H1 (cell line): ENCODE measurements at regions not wholly inside any gene's neighbourhood (a gene's known extent, or its start where the extent isn't known, plus 50 kb on each side); places are given as distances from the start of the nearest gene placed in this dataset.

ENCODE experiments used
- CTCF ChIA-PET: fragments of 300-600 bp; sonication (Branson Sonifier 250); formaldehyde crosslinking; loops from one replicate; lab custom pipeline; 2021; ENCODE audit not compliant: partially characterized antibody; lab: Charles Lee
- POLR2A ChIA-PET: fragments of 300-600 bp; sonication (Branson Sonifier 250); formaldehyde crosslinking; loops from one replicate; lab custom pipeline; 2021; ENCODE audit warnings: inconsistent platforms; ENCODE audit not compliant: partially characterized antibody; lab: Charles Lee
- DNase-seq, 2 experiments: peaks; one replicate each; pipeline versions ENCODE4 v3.0.0 to v3.0.0-alpha.2; 2010 to 2022; ENCODE audit warnings: low spot score in 2 of 2, low read depth in 1 of 2, mixed read lengths in 1 of 2
- FAIRE-seq: peaks from 2 replicates; lab custom pipeline; 2011; peaks lifted over from hg19 to GRCh38; lab: Jason Lieb, UNC
- H2AFZ ChIP-seq: 2 replicates; pipeline ENCODE4 v1.8.1; 2012; ENCODE audit warnings: low read length, inconsistent platforms
- H2AK5ac ChIP-seq: 2 replicates; pipeline ENCODE4 v1.6.1; 2013; ENCODE audit warnings: low read depth, low read length
- H2BK120ac ChIP-seq: replicated peaks from 2 replicates; pipeline ENCODE3; 2013; ENCODE audit warnings: low read depth, low read length, inconsistent platforms
- H2BK12ac ChIP-seq: 2 replicates; pipeline ENCODE4 v1.6.1; 2013; ENCODE audit warnings: low read depth, low read length
- H2BK15ac ChIP-seq: 2 replicates; pipeline ENCODE4 v1.6.1; 2013; ENCODE audit warnings: low read length
- H2BK20ac ChIP-seq: 2 replicates; pipeline ENCODE4 v1.6.1; 2013; ENCODE audit warnings: low read length
- H2BK5ac ChIP-seq: 2 replicates; pipeline ENCODE4 v1.6.1; 2013; ENCODE audit warnings: low read depth, low read length
- H3K14ac ChIP-seq: 2 replicates; pipeline ENCODE4 v1.6.1; 2013; ENCODE audit warnings: inconsistent platforms; ENCODE audit not compliant: insufficient read length
- H3K18ac ChIP-seq: 2 replicates; pipeline ENCODE4 v1.6.1; 2013; ENCODE audit warnings: low read length; ENCODE audit errors: extremely low read depth
- H3K23ac ChIP-seq: 2 replicates; pipeline ENCODE4 v1.6.1; 2013; ENCODE audit warnings: inconsistent platforms; ENCODE audit not compliant: insufficient read length
- H3K23me2 ChIP-seq: 2 replicates; pipeline ENCODE4 v1.6.1; 2013; ENCODE audit warnings: low read depth, low read length
- H3K27ac ChIP-seq: 2 replicates; pipeline ENCODE4 v1.6.1; 2011; ENCODE audit warnings: low read depth, low read length, inconsistent platforms
- H3K27me3 ChIP-seq, 4 experiments: replicated peaks in 1 of 4; 1 replicate in 1 of 4; 2 replicates in 3 of 4; pipeline versions ENCODE4 v1.6.1 to v1.8.1; 2011 to 2013; ENCODE audit warnings: low read length in 3 of 4, mild to moderate bottlenecking in 3 of 4, inconsistent platforms in 2 of 4, mixed read lengths in 2 of 4, moderate library complexity in 1 of 4; ENCODE audit not compliant: control insufficient read depth in 3 of 4, insufficient read depth in 3 of 4; ENCODE audit errors: extremely low read depth in 1 of 4
- H3K36me3 ChIP-seq, 4 experiments: 2 replicates each; pipeline versions ENCODE4 v1.6.1 to v1.8.1; 2011 to 2013; ENCODE audit warnings: mild to moderate bottlenecking in 4 of 4, low read length in 3 of 4, moderate library complexity in 2 of 4, control low read depth in 1 of 4, inconsistent platforms in 1 of 4; ENCODE audit not compliant: insufficient read depth in 4 of 4, control insufficient read depth in 2 of 4
- H3K4ac ChIP-seq: replicated peaks from 2 replicates; pipeline ENCODE3; 2013; ENCODE audit warnings: low read length, low read depth, mixed read lengths, inconsistent platforms; ENCODE audit not compliant: insufficient read length
- H3K4me1 ChIP-seq, 4 experiments: replicated peaks in 1 of 4; 1 replicate in 1 of 4; 2 replicates in 3 of 4; pipeline versions ENCODE4 v1.6.1 to v1.8.1; 2011 to 2013; ENCODE audit warnings: low read length in 3 of 4, inconsistent platforms in 2 of 4, mixed read lengths in 1 of 4; ENCODE audit not compliant: insufficient read depth in 4 of 4, control insufficient read depth in 3 of 4
- H3K4me2 ChIP-seq, 2 experiments: 2 replicates each; pipeline versions ENCODE4 v1.6.1 to v1.8.1; 2011 to 2013; ENCODE audit warnings: low read depth in 2 of 2, low read length in 2 of 2, control low read depth in 1 of 2, inconsistent platforms in 1 of 2, mild to moderate bottlenecking in 1 of 2; ENCODE audit not compliant: insufficient read depth in 1 of 2
- H3K4me3 ChIP-seq, 4 experiments: fragments of 200-600, 300-600 bp in 1 of 4; sonication (generic), shearing (Covaris generic), sonication (Bioruptor Twin) in 1 of 4; 2 replicates each; pipeline versions ENCODE4 v1.5.1 to v1.8.1; 2011 to 2016; ENCODE audit warnings: low read length in 4 of 4, low read depth in 3 of 4, control low read depth in 2 of 4, inconsistent platforms in 2 of 4, mild to moderate bottlenecking in 2 of 4, mixed read lengths in 1 of 4, moderate library complexity in 1 of 4; ENCODE audit not compliant: insufficient read depth in 2 of 4; ENCODE audit errors: extremely low read depth in 1 of 4
- H3K56ac ChIP-seq: replicated peaks from 2 replicates; pipeline ENCODE3; 2013; ENCODE audit warnings: low read depth, mild to moderate bottlenecking, mixed read lengths, low read length, inconsistent platforms; ENCODE audit not compliant: insufficient read length
- H3K79me1 ChIP-seq: 2 replicates; pipeline ENCODE4 v1.6.1; 2013; ENCODE audit warnings: low read depth, low read length, control low read depth
- H3K79me2 ChIP-seq, 2 experiments: 2 replicates each; pipeline versions ENCODE4 v1.6.1 to v1.8.1; 2012 to 2013; ENCODE audit warnings: low read length in 2 of 2, mild to moderate bottlenecking in 2 of 2, inconsistent platforms in 1 of 2; ENCODE audit not compliant: insufficient read depth in 2 of 2, control insufficient read depth in 1 of 2
- H3K9ac ChIP-seq, 4 experiments: replicated peaks in 1 of 4; 1 replicate in 1 of 4; 2 replicates in 3 of 4; pipeline versions ENCODE4 v1.6.1 to v1.8.1; 2011 to 2013; ENCODE audit warnings: low read depth in 3 of 4, low read length in 3 of 4, control low read depth in 2 of 4, mild to moderate bottlenecking in 2 of 4, moderate library complexity in 2 of 4, inconsistent platforms in 1 of 4; ENCODE audit errors: extremely low read depth in 1 of 4
- H3K9me3 ChIP-seq, 2 experiments: 2 replicates each; pipeline versions ENCODE4 v1.6.1 to v1.8.1; 2012 to 2013; ENCODE audit warnings: mild to moderate bottlenecking in 2 of 2, moderate library complexity in 2 of 2, control low read depth in 1 of 2, inconsistent platforms in 1 of 2, low read depth in 1 of 2, low read length in 1 of 2, mixed read lengths in 1 of 2; ENCODE audit not compliant: insufficient read depth in 2 of 2
- H4K20me1 ChIP-seq, 2 experiments: replicated peaks in 1 of 2; 2 replicates each; pipeline versions ENCODE3 to v1.8.1; 2011 to 2013; ENCODE audit warnings: inconsistent platforms in 2 of 2, low read length in 2 of 2, mild to moderate bottlenecking in 1 of 2; ENCODE audit not compliant: insufficient read depth in 2 of 2, control insufficient read depth in 1 of 2
- H4K5ac ChIP-seq: 2 replicates; pipeline ENCODE4 v1.6.1; 2013; ENCODE audit warnings: low read length, low read depth, mixed read lengths, inconsistent platforms; ENCODE audit not compliant: insufficient read length
- H4K8ac ChIP-seq: 2 replicates; pipeline ENCODE4 v1.8.0; 2013; ENCODE audit warnings: mild to moderate bottlenecking, moderate library complexity, low read length, inconsistent platforms; ENCODE audit not compliant: insufficient read depth; ENCODE audit errors: extremely low read depth
- H4K91ac ChIP-seq: replicated peaks from 2 replicates; pipeline ENCODE3; 2013; ENCODE audit warnings: low read length, mixed read lengths, inconsistent platforms; ENCODE audit not compliant: insufficient read length
- CBX5 ChIP-seq: fragments of 300-800, 300-1000 bp; sonication (generic); IDR thresholded peaks from 2 replicates; pipeline ENCODE4 v1.7.1; 2016; ENCODE audit warnings: antibody characterized with exemption, low read length, low read depth
- TAF7 ChIP-seq: optimal IDR thresholded peaks from 2 replicates; pipeline ENCODE3; 2011; ENCODE audit warnings: low read depth, mild to moderate bottlenecking, inconsistent platforms, low read length, moderate library complexity, borderline replicate concordance
- TCF12 ChIP-seq: IDR thresholded peaks from 2 replicates; pipeline ENCODE4 v1.6.1; 2011; ENCODE audit warnings: low read depth, mild to moderate bottlenecking, low read length
- TEAD4 ChIP-seq: IDR thresholded peaks from 2 replicates; pipeline ENCODE4 v1.6.1; 2012; ENCODE audit warnings: low read depth, low read length, inconsistent platforms, mixed read lengths
- WGBS, 2 experiments: shearing (Covaris generic) in 1 of 2; methylation state at CpG; one replicate each; pipeline versions ENCODE4 v1.1.6 to v1.1.7; 2013 to 2015; ENCODE audit warnings: low lambda C conversion rate in 2 of 2, mixed read lengths in 2 of 2, inconsistent platforms in 1 of 2, low coverage in 1 of 2, missing lambda C conversion rate in 1 of 2; ENCODE audit not compliant: insufficient replicate concordance in 2 of 2, insufficient coverage in 1 of 2, insufficient read length in 1 of 2; ENCODE audit errors: extremely low coverage in 1 of 2, missing lambda C conversion rate in 1 of 2; 5-methylcytosine and 5-hydroxymethylcytosine counted together

DNA sequence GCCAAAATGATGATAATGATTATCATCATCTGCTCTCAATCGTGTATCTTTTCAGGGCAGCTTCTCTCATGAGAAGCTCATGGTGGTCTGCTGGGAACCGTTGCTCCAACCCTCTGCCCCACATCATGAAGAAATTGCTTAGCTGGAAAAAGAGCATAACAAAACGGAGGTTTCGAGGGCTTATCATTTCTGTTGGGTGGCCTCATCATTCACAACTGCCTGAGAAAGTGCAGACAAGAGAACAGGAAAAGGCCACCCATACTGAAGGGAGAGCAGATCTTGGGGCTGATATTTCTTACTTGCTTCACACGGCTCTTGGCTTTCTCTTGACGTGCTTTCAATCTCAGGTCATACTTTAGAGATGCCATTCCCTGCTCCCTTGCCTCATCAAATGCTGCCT is 471.6 kb downstream of the CD83 start:
- Histone ChIP-seq H3K4me2 (no peak overlapping the region), H4K5ac (no peak overlapping the region), H2BK120ac (no peak overlapping the region), H3K9ac (no peak overlapping the region), H4K20me1 (no peaks in the 10 kb centered on the region), H3K23ac (no peak overlapping the region), H2BK5ac (no peak overlapping the region), H3K79me1 (no peaks in the 10 kb centered on the region), H3K79me2 (no peaks in the 10 kb centered on the region), H3K14ac (no peak overlapping the region), H3K4me3 (no peak overlapping the region), H3K36me3 (no peaks in the 10 kb centered on the region; a peak in 1 of 8 replicates), H2AFZ (no peak overlapping the region), H3K23me2 (no peaks in the 10 kb centered on the region), H3K4ac (no peak overlapping the region), H2BK15ac (no peak overlapping the region), H3K56ac (no peak overlapping the region), H3K18ac (no peak overlapping the region), H4K91ac (no peak overlapping the region), H2BK12ac (no peak overlapping the region), H2BK20ac (no peak overlapping the region), H3K27me3 (no peaks in the 10 kb centered on the region), H3K27ac (no peak overlapping the region), H2AK5ac (no peak overlapping the region), H3K4me1 (no peaks in the 10 kb centered on the region), H3K9me3 (no peaks in the 10 kb centered on the region), H4K8ac (no peak overlapping the region)
- POLR2A ChIA-PET = no interaction called here
- CTCF ChIA-PET = interaction anchor here (1.2 to 1.6 kb wide), 2 partner anchors 12 to 275 kb away, joined by 3 read pairs; no protein-coding TSS in a partner anchor
- FAIRE-seq = no peak
- 73% methylated on average over 6 of the region's 6 CpGs; no CpG with 5 or more reads in 1 of the 2 experiments for WGBS, 2 experiments
- TF ChIP-seq TEAD4 (no peak), CBX5 (no peak), TCF12 (no peak), TAF7 (no peak)
- DNase-seq = no peak
